CD8-positive, alpha-beta memory T cell (primary cell): ENCODE measurements at regions not wholly inside any gene's neighbourhood (a gene's known extent, or its start where the extent isn't known, plus 50 kb on each side); places are given as distances from the start of the nearest gene placed in this dataset.

Source experiments
- CTCF ChIA-PET: fragments of 350-600 bp; sonication (Branson Sonifier 250); formaldehyde crosslinking; loops from one replicate; lab custom pipeline; 2021; ENCODE audit warnings: antibody characterized with exemption; lab: Charles Lee
- POLR2A ChIA-PET: fragments of 350-600 bp; sonication (Branson Sonifier 250); formaldehyde crosslinking; loops from one replicate; lab custom pipeline; 2021; ENCODE audit warnings: antibody characterized with exemption; lab: Charles Lee
- DNase-seq, 5 donors: peaks; one replicate each; pipeline versions ENCODE4 v3.0.0 to v3.0.0-alpha.2; 2020 to 2022; ENCODE audit warnings: mixed read lengths in 1 of 5
- H3K27ac ChIP-seq: one replicate; pipeline ENCODE4 v1.7.0; 2013; ENCODE audit warnings: low read depth, mild to moderate bottlenecking, low read length, moderate library complexity
- H3K27me3 ChIP-seq: 2 replicates; pipeline ENCODE4 v1.7.0; 2013; ENCODE audit warnings: low read length, mild to moderate bottlenecking; ENCODE audit not compliant: insufficient read depth, poor library complexity, severe bottlenecking
- H3K36me3 ChIP-seq: 2 replicates; pipeline ENCODE4 v1.7.0; 2013; ENCODE audit warnings: mild to moderate bottlenecking, low read length, moderate library complexity; ENCODE audit not compliant: insufficient read depth
- H3K4me1 ChIP-seq: 2 replicates; pipeline ENCODE4 v1.7.0; 2013; ENCODE audit warnings: mild to moderate bottlenecking, low read length, moderate library complexity; ENCODE audit not compliant: insufficient read depth
- H3K4me3 ChIP-seq: 2 replicates; pipeline ENCODE4 v1.7.0; 2013; ENCODE audit warnings: mild to moderate bottlenecking, low read length
- H3K9me3 ChIP-seq: 2 replicates; pipeline ENCODE4 v1.7.0; 2013; ENCODE audit warnings: mild to moderate bottlenecking, low read length
- H3K27ac Mint-ChIP-seq, 8 donors: one replicate each; pipeline ENCODE4 v1.8.0; 2020 to 2021; ENCODE audit warnings: mixed read lengths in 8 of 8, mild to moderate bottlenecking in 6 of 8, inconsistent platforms in 3 of 8, moderate library complexity in 3 of 8
- H3K27me3 Mint-ChIP-seq, 2 donors: one replicate each; pipeline ENCODE4 v1.8.0; 2020 to 2021; ENCODE audit warnings: mixed read lengths in 2 of 2, mild to moderate bottlenecking in 1 of 2, moderate library complexity in 1 of 2
- H3K36me3 Mint-ChIP-seq, 3 donors: one replicate each; pipeline ENCODE4 v1.8.0; 2020 to 2021; ENCODE audit warnings: mixed read lengths in 3 of 3, inconsistent platforms in 1 of 3, mild to moderate bottlenecking in 1 of 3
- H3K4me1 Mint-ChIP-seq, 3 donors: one replicate each; pipeline ENCODE4 v1.8.0; 2020 to 2021; ENCODE audit warnings: mixed read lengths in 3 of 3, inconsistent platforms in 1 of 3, mild to moderate bottlenecking in 1 of 3
- H3K4me3 Mint-ChIP-seq, 7 donors: one replicate each; pipeline ENCODE4 v1.8.0; 2020 to 2021; ENCODE audit warnings: mixed read lengths in 7 of 7, mild to moderate bottlenecking in 6 of 7, moderate library complexity in 4 of 7, inconsistent platforms in 2 of 7
- H3K9me3 Mint-ChIP-seq, 5 donors: one replicate each; pipeline ENCODE4 v1.8.0; 2020 to 2022; ENCODE audit warnings: mixed read lengths in 5 of 5, mild to moderate bottlenecking in 3 of 5, moderate library complexity in 2 of 5, inconsistent platforms in 1 of 5

DNA sequence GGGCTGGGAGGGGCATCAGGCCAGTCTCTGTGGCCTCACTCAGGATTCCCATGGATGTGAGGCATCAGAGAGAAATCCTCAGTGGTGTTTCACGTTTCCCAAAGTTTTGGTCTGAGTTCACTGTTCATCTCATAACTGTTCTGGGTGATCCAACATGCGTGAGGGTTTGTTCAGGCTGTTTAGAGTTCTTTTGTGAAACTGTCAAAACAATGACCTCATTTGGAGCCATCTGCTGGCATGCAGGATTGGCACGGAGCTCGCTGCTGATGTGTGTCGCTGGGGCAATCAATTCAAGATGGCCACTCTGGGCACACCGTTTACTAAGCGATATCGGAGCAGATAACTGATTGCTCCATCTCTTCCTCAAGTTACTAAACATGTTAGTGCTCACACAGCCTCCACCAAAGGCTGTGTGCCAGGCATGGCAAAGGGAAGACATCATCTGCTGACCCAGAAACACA is 365.6 kb downstream of the WDR11 start:
- POLR2A ChIA-PET: no interaction called here
- H3K27ac Mint-ChIP-seq: peak overlapping the region in 1 of 8 donors; percentile 60

GRCh38 chr10:121217331-121217730 is 366.2 kb downstream of the WDR11 start:
- Histone ChIP-seq H3K36me3 (no peaks in the 10 kb centered on the region), H3K27ac (no peak overlapping the region), H3K9me3 (no peaks in the 10 kb centered on the region), H3K27me3 (no peaks in the 10 kb centered on the region), H3K4me1 (no peaks in the 10 kb centered on the region), H3K4me3 (no peak overlapping the region)
- peaks cover 0 to 7% of the 10 kb centered on the region in 2 donors for H3K27me3 Mint-ChIP-seq
- ChIA-PET CTCF (no interaction called here), POLR2A (no interaction called here)
- no peak for DNase-seq
- H3K27ac Mint-ChIP-seq: no peak overlapping the region
- H3K4me1 Mint-ChIP-seq: no peaks in the 10 kb centered on the region
- no peaks in the 10 kb centered on the region for H3K36me3 Mint-ChIP-seq
- H3K4me3 Mint-ChIP-seq: no peak overlapping the region
- H3K9me3 Mint-ChIP-seq: peaks cover 0 to 4% (median 0%) of the 10 kb centered on the region in 5 donors

More for the DNA sequence above, 365.6 kb downstream of the WDR11 start:
- H3K36me3 Mint-ChIP-seq: no peaks in the 10 kb centered on the region
- H3K36me3 ChIP-seq: no peaks in the 10 kb centered on the region
- H3K9me3 ChIP-seq: no peaks in the 10 kb centered on the region
- no peaks in the 10 kb centered on the region for H3K4me1 ChIP-seq
- no peak overlapping the region for H3K4me3 Mint-ChIP-seq
- no peaks in the 10 kb centered on the region for H3K4me1 Mint-ChIP-seq
- peaks cover 0 to 7% of the 10 kb centered on the region in 2 donors for H3K27me3 Mint-ChIP-seq
- H3K27ac ChIP-seq: no peak overlapping the region
- H3K4me3 ChIP-seq: no peak overlapping the region
- peaks cover 0 to 4% (median 0%) of the 10 kb centered on the region in 5 donors for H3K9me3 Mint-ChIP-seq
- no peak for DNase-seq
- no peaks in the 10 kb centered on the region for H3K27me3 ChIP-seq
- CTCF ChIA-PET: no interaction called here

DNA sequence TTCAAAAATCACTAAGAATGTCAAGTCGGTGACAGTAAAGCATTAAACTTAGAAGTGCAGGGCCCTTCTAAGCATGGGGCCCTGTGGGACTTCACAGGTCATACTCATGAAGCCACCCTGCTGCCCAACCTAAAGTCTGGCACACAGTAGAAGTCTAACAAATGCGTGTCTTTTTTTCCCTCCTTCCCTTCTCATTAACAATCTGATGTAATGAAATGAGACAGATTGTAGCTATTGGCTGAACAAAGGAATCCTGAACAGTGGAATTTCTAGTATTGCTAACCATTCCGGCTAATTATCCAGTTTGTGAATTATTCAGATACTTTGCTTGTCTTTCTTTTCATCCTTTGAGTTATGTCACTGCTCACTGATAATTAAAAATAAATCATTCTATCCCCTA is 369.9 kb downstream of the WDR11 start:
- H3K27ac ChIP-seq: no peak overlapping the region
- H3K9me3 ChIP-seq: no peaks in the 10 kb centered on the region
- Mint-ChIP-seq H3K27me3 (peaks cover 0 to 5% of the 10 kb centered on the region in 2 donors), H3K4me1 (no peaks in the 10 kb centered on the region), H3K36me3 (no peaks in the 10 kb centered on the region), H3K27ac (no peak overlapping the region), H3K4me3 (no peak overlapping the region), H3K9me3 (peaks cover 0 to 4% (median 0%) of the 10 kb centered on the region in 5 donors)
- H3K4me3 ChIP-seq: no peak overlapping the region
- H3K27me3 ChIP-seq: no peaks in the 10 kb centered on the region
- H3K36me3 ChIP-seq: no peaks in the 10 kb centered on the region
- ChIA-PET POLR2A (no interaction called here), CTCF (no interaction called here)
- DNase-seq: no peak
- H3K4me1 ChIP-seq: no peaks in the 10 kb centered on the region

DNA sequence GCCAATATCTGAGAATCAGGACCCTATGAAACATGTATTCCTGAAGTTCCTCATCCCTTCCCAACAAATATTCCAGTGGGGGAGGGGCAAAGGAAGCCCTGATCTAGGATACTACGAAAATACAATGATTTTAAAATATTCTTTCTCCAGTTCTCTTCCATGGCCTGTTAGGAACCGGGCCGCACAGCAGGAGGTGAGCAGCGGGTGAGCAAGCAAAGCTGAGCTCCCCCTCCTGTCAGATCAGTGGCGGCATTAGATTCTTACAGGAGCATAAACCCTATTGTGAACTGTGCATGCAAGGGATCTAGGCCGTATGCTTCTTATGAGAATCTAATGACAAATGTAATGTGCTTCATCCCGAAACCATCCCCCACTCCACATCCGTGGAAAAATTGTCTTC is 370.8 kb downstream of the WDR11 start:
- H3K36me3 Mint-ChIP-seq: no peaks in the 10 kb centered on the region
- Histone ChIP-seq H3K4me3 (no peak overlapping the region), H3K36me3 (no peaks in the 10 kb centered on the region), H3K27ac (no peak overlapping the region), H3K9me3 (no peaks in the 10 kb centered on the region), H3K27me3 (no peaks in the 10 kb centered on the region), H3K4me1 (no peaks in the 10 kb centered on the region)
- H3K4me1 Mint-ChIP-seq: no peaks in the 10 kb centered on the region
- no peak for DNase-seq
- H3K4me3 Mint-ChIP-seq: no peak overlapping the region
- POLR2A ChIA-PET: no interaction called here
- H3K27me3 Mint-ChIP-seq: peaks cover 0 to 5% of the 10 kb centered on the region in 2 donors
- peaks cover 0 to 4% (median 0%) of the 10 kb centered on the region in 5 donors for H3K9me3 Mint-ChIP-seq
- H3K27ac Mint-ChIP-seq: no peak overlapping the region
- CTCF ChIA-PET: no interaction called here

DNA sequence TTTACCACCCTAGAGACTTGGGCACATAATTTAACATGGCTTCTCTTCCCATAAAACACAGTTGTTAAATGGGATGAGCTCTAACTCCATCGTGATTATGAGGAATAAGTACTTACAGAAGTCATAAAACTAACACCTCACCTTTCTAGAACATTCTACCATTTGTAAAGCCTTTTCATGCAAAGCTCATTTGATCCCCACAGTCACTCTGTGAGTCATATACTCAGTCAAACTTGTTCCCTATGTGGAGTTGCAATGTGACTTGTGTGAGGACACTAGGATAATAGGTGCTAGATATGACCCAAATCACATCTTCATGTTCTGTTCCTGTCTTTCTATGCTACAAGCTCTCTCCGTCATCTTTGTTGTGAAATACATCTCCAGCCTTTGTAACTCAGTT is 371.7 kb downstream of the WDR11 start:
- ChIA-PET CTCF (no interaction called here), POLR2A (no interaction called here)
- Mint-ChIP-seq H3K27me3 (peaks cover 0 to 5% of the 10 kb centered on the region in 2 donors), H3K27ac (no peak overlapping the region), H3K9me3 (peaks cover 0 to 5% (median 0%) of the 10 kb centered on the region in 5 donors), H3K36me3 (no peaks in the 10 kb centered on the region), H3K4me3 (no peak overlapping the region), H3K4me1 (no peaks in the 10 kb centered on the region)
- no peak overlapping the region for H3K4me3 ChIP-seq
- H3K36me3 ChIP-seq: no peaks in the 10 kb centered on the region
- H3K27me3 ChIP-seq: no peaks in the 10 kb centered on the region
- H3K4me1 ChIP-seq: no peaks in the 10 kb centered on the region
- no peaks in the 10 kb centered on the region for H3K9me3 ChIP-seq
- no peak overlapping the region for H3K27ac ChIP-seq
- no peak for DNase-seq

DNA sequence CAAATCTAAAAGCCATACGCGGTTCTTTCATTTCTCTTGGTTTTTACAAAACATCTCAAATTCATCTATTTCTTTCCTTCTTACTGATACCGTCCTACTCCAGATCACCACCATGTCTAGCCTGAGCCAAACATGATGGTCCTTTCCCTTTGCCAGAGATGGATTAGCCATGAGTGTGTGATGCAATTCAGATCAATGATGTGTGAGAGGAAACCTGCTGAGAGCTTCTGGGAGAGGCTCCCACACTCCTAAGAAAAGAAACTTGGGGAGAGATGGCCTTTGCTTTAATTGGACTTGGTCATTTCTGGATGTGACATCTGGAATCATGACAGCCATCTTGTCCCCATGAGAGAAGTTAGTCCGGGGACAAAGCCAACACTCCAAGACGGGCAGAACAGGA is 367.2 kb downstream of the FGFR2 start:
- Mint-ChIP-seq H3K4me1 (no peaks in the 10 kb centered on the region), H3K4me3 (no peak overlapping the region), H3K27ac (peak overlapping the region in 1 of 8 donors; percentile 55), H3K9me3 (peaks cover 3 to 13% (median 4%) of the 10 kb centered on the region in 5 donors), H3K27me3 (peaks cover 0 to 9% of the 10 kb centered on the region in 2 donors), H3K36me3 (peaks cover 0 to 1% (median 0%) of the 10 kb centered on the region in 3 donors)
- Histone ChIP-seq H3K4me1 (no peaks in the 10 kb centered on the region), H3K4me3 (no peak overlapping the region), H3K9me3 (no peaks in the 10 kb centered on the region), H3K27ac (no peak overlapping the region), H3K36me3 (no peaks in the 10 kb centered on the region), H3K27me3 (no peaks in the 10 kb centered on the region)
- ChIA-PET POLR2A (no interaction called here), CTCF (no interaction called here)
- no peak for DNase-seq

- H3K9me3 ChIP-seq: no peaks in the 10 kb centered on the region
- Mint-ChIP-seq H3K27ac (no peak overlapping the region), H3K9me3 (peaks cover 7 to 14% (median 11%) of the 10 kb centered on the region in 5 donors), H3K4me1 (no peaks in the 10 kb centered on the region), H3K27me3 (peaks cover 0 to 9% of the 10 kb centered on the region in 2 donors), H3K4me3 (no peak overlapping the region), H3K36me3 (peaks cover 0 to 1% (median 0%) of the 10 kb centered on the region in 3 donors)
- POLR2A ChIA-PET: no interaction called here
- no peaks in the 10 kb centered on the region for H3K4me1 ChIP-seq
- DNase-seq: no peak
- H3K36me3 ChIP-seq: no peaks in the 10 kb centered on the region
- CTCF ChIA-PET: no interaction called here
- H3K27ac ChIP-seq: no peak overlapping the region
- H3K27me3 ChIP-seq: no peaks in the 10 kb centered on the region
- no peak overlapping the region for H3K4me3 ChIP-seq
Observed at GRCh38 chr10:121232494-121232893, 365.8 kb downstream of the FGFR2 start.

DNA sequence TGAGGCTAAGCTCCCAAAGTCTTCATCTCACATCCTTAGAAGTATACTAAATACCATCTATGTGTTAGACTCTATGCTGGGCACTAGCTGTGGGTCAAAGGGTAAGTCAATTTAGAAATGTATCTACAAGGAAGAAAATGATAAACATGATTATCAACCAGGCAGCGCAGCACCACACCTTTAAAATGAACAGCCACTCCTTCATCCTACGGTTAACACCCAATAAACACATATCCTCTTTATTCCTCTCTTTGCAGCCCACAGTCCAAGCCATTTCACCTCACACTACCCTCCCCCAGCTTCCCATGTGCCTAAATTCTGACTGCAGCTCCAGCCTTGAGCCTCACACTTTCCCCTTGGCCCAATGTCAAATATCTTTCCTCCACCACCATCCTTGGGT is 362.6 kb downstream of the FGFR2 start:
- DNase-seq: no peak
- peaks cover 0 to 7% of the 10 kb centered on the region in 2 donors for H3K27me3 Mint-ChIP-seq
- H3K4me3 Mint-ChIP-seq: no peak overlapping the region
- ChIA-PET POLR2A (no interaction called here), CTCF (no interaction called here)
- H3K36me3 Mint-ChIP-seq: peaks cover 0 to 6% (median 0%) of the 10 kb centered on the region in 3 donors
- no peaks in the 10 kb centered on the region for H3K27me3 ChIP-seq
- H3K4me1 Mint-ChIP-seq: no peaks in the 10 kb centered on the region
- H3K9me3 Mint-ChIP-seq: peaks cover 5 to 21% (median 12%) of the 10 kb centered on the region in 5 donors
- H3K27ac ChIP-seq: no peak overlapping the region
- no peaks in the 10 kb centered on the region for H3K9me3 ChIP-seq
- no peak overlapping the region for H3K27ac Mint-ChIP-seq
- H3K36me3 ChIP-seq: no peaks in the 10 kb centered on the region
- H3K4me1 ChIP-seq: no peaks in the 10 kb centered on the region
- H3K4me3 ChIP-seq: no peak overlapping the region
